AG04449 (cell line): ENCODE measurements at regions not wholly inside any gene's neighbourhood (a gene's known extent, or its start where the extent isn't known, plus 50 kb on each side); places are given as distances from the start of the nearest gene placed in this dataset.
"Not testable (repeated sequence)": the region's sequence is repeated elsewhere in the genome, so short reads cannot be mapped to it uniquely, and the experiment has no call there.

Experiments used
- CTCF ChIA-PET: fragments of 350-600 bp; formaldehyde crosslinking; extraction: SDS; loops from one replicate; lab custom pipeline; 2021; ENCODE audit warnings: antibody characterized with exemption; lab: Yijun Ruan, JAX
- POLR2A ChIA-PET: fragments of 400-600, 350-600 bp; formaldehyde crosslinking; extraction: SDS; loops from one replicate; lab custom pipeline; 2020; ENCODE audit warnings: antibody characterized with exemption, inconsistent platforms; lab: Yijun Ruan, JAX
- DNase-seq: peaks from one replicate; pipeline ENCODE4 v3.0.0-alpha.2; 2010; ENCODE audit warnings: low read depth, low spot score
- H3K4me3 ChIP-seq: 2 replicates; pipeline ENCODE4 v1.5.1; 2011; ENCODE audit warnings: low read depth, mild to moderate bottlenecking, control low read depth, low read length
- CTCF ChIP-seq: IDR thresholded peaks from one replicate; pipeline ENCODE4 v1.5.1; 2011; ENCODE audit warnings: mild to moderate bottlenecking, moderate library complexity, low read length, control low read depth, inconsistent platforms; ENCODE audit not compliant: insufficient read depth; ENCODE audit errors: missing control alignments

- POLR2A ChIA-PET = no interaction called here
- DNase-seq = no peak
- TF ChIP-seq CTCF = no peak
- no peak overlapping the region for H3K4me3 ChIP-seq
- CTCF ChIA-PET = interaction anchor here (3.1 kb wide), 1 partner anchor 131 kb away, joined by 8 read pairs; no protein-coding TSS in a partner anchor
Observed at GRCh38 chr6:137813308-137813970, 53.6 kb upstream of the TNFAIP3 start.

GRCh38 chr6:137814030-137814429 is 53.0 kb upstream of the TNFAIP3 start:
- POLR2A ChIA-PET, H3K4me3 ChIP-seq, CTCF ChIA-PET, DNase-seq: not testable (repeated sequence)

- CTCF ChIA-PET = interaction anchor here (1.6 kb wide), 1 partner anchor 9 kb away, joined by 5 read pairs; no protein-coding TSS in a partner anchor
- POLR2A ChIA-PET = no interaction called here
- no peak overlapping the region for H3K4me3 ChIP-seq
- no peak for TF ChIP-seq CTCF
- DNase-seq = no peak
Observed at GRCh38 chr6:137815692-137816091, 51.4 kb upstream of the TNFAIP3 start.

GRCh38 chr6:137816133-137816579 is 50.9 kb upstream of the TNFAIP3 start:
- TF ChIP-seq CTCF = no peak
- DNase-seq = no peak
- H3K4me3 ChIP-seq = no peak overlapping the region
- CTCF ChIA-PET = interaction anchor here (0.6 to 1.6 kb wide), 3 partner anchors 9 to 16 kb away, joined by 3 to 5 read pairs (median 3); no protein-coding TSS in a partner anchor
- POLR2A ChIA-PET = no interaction called here

- TF ChIP-seq CTCF = no peak
- ChIA-PET CTCF (interaction anchor here (0.6 to 1.6 kb wide), 3 partner anchors 8 to 17 kb away, joined by 3 to 5 read pairs (median 3); no protein-coding TSS in a partner anchor), POLR2A (no interaction called here)
- DNase-seq = no peak
- H3K4me3 ChIP-seq = no peak overlapping the region
Observed at GRCh38 chr6:137816688-137817618, 50.1 kb upstream of the TNFAIP3 start.
